HG02981 (cell line): ENCODE measurements at regions not wholly inside any gene's neighbourhood (a gene's known extent, or its start where the extent isn't known, plus 50 kb on each side); places are given as distances from the start of the nearest gene placed in this dataset.

Source experiments
- ATAC-seq: cut with Tn5 transposase; IDR thresholded peaks from one replicate; pipeline ENCODE4 v1.9.1; 2021; ENCODE audit warnings: mild to moderate bottlenecking, moderate library complexity; ENCODE audit not compliant: unreplicated experiment

- ATAC-seq = no peak
Observed at GRCh38 chr6:12381587-12381986, 91.4 kb downstream of the EDN1 start.

- ATAC-seq = peak; percentile 75
Observed at GRCh38 chr6:12383448-12383847, 93.3 kb downstream of the EDN1 start.

- ATAC-seq = no peak
Observed at GRCh38 chr6:12384357-12384912, 94.3 kb downstream of the EDN1 start.

GRCh38 chr6:12385316-12385715, 95.2 kb downstream of the EDN1 start:
- ATAC-seq = no peak

GRCh38 chr6:12386816-12387215, 96.7 kb downstream of the EDN1 start:
- no peak for ATAC-seq

- ATAC-seq = no peak
Observed at GRCh38 chr6:12391472-12391871, 101.3 kb downstream of the EDN1 start.

GRCh38 chr6:12392490-12392889, 102.3 kb downstream of the EDN1 start:
- ATAC-seq = no peak

GRCh38 chr6:12393100-12393499, 102.9 kb downstream of the EDN1 start:
- ATAC-seq = no peak

- no peak for ATAC-seq
Observed at GRCh38 chr6:12394170-12394569, 104.0 kb downstream of the EDN1 start.

- no peak for ATAC-seq
Observed at GRCh38 chr6:12395898-12396297, 105.7 kb downstream of the EDN1 start.

- no peak for ATAC-seq
Observed at GRCh38 chr6:12401200-12401599, 111.0 kb downstream of the EDN1 start.

- no peak for ATAC-seq
Observed at GRCh38 chr6:12403201-12403826, 113.2 kb downstream of the EDN1 start.

GRCh38 chr6:12403947-12404647, 113.9 kb downstream of the EDN1 start:
- no peak for ATAC-seq

GRCh38 chr6:12404651-12405050, 114.5 kb downstream of the EDN1 start:
- no peak for ATAC-seq

- ATAC-seq = no peak
Observed at GRCh38 chr6:12408752-12409151, 118.6 kb downstream of the EDN1 start.

- ATAC-seq = no peak
Observed at GRCh38 chr6:12410946-12411345, 120.8 kb downstream of the EDN1 start.

GRCh38 chr6:12414096-12414675, 124.0 kb downstream of the EDN1 start:
- no peak for ATAC-seq

GRCh38 chr6:12415980-12416598, 125.9 kb downstream of the EDN1 start:
- ATAC-seq = no peak

GRCh38 chr6:12417191-12417590, 127.0 kb downstream of the EDN1 start:
- no peak for ATAC-seq

GRCh38 chr6:12418946-12419345, 128.8 kb downstream of the EDN1 start:
- ATAC-seq = no peak

GRCh38 chr6:12419631-12420272, 129.6 kb downstream of the EDN1 start:
- ATAC-seq = no peak
